Hepatocyte (in vitro differentiated cells): ENCODE measurements at regions not wholly inside any gene's neighbourhood (a gene's known extent, or its start where the extent isn't known, plus 50 kb on each side); places are given as distances from the start of the nearest gene placed in this dataset.

Experiments used
- DNase-seq: peaks from one replicate; pipeline ENCODE4 v3.0.0-alpha.2; 2016; ENCODE audit warnings: low spot score
- H2AFZ ChIP-seq: fragments of 200-600 bp; sonication (generic); 2 replicates; pipeline ENCODE4 v1.6.0; 2016; ENCODE audit warnings: antibody characterized with exemption, mild to moderate bottlenecking
- H3K27ac ChIP-seq: fragments of 200-600 bp; sonication (generic); 2 replicates; pipeline ENCODE4 v1.5.1; 2016; ENCODE audit warnings: mild to moderate bottlenecking
- H3K27me3 ChIP-seq: fragments of 200-600 bp; sonication (generic); 2 replicates; pipeline ENCODE4 v1.6.1; 2016
- H3K36me3 ChIP-seq: fragments of 200-600 bp; sonication (generic); replicated peaks from 2 replicates; pipeline ENCODE4 v1.5.1; 2016; ENCODE audit warnings: low read depth; ENCODE audit not compliant: insufficient read depth
- H3K4me1 ChIP-seq: fragments of 200-600 bp; sonication (generic); 2 replicates; pipeline ENCODE4 v1.5.1; 2016; ENCODE audit warnings: mild to moderate bottlenecking, moderate library complexity; ENCODE audit not compliant: insufficient read depth
- H3K4me2 ChIP-seq: fragments of 200-600 bp; sonication (generic); 2 replicates; pipeline ENCODE4 v1.6.0; 2016
- H3K4me3 ChIP-seq: fragments of 200-600 bp; sonication (generic); 2 replicates; pipeline ENCODE4 v1.5.1; 2016; ENCODE audit warnings: mild to moderate bottlenecking
- H3K79me2 ChIP-seq: fragments of 200-600 bp; sonication (generic); 2 replicates; pipeline ENCODE4 v1.6.0; 2017; ENCODE audit warnings: mild to moderate bottlenecking
- H3K9me2 ChIP-seq: fragments of 200-600 bp; sonication (generic); replicated peaks from 2 replicates; pipeline ENCODE4 v1.6.0; 2017; ENCODE audit warnings: mild to moderate bottlenecking; ENCODE audit not compliant: insufficient read depth
- H3K9me3 ChIP-seq: fragments of 200-600 bp; sonication (generic); 2 replicates; pipeline ENCODE4 v1.5.1; 2016; ENCODE audit warnings: low read depth, mild to moderate bottlenecking
- H4K20me1 ChIP-seq: fragments of 200-600 bp; sonication (generic); 2 replicates; pipeline ENCODE4 v1.6.0; 2016; ENCODE audit warnings: mild to moderate bottlenecking; ENCODE audit not compliant: insufficient read depth, poor library complexity, severe bottlenecking
- EZH2 ChIP-seq: fragments of 200-600 bp; sonication (generic); IDR thresholded peaks from 2 replicates; pipeline ENCODE4 v1.6.1; 2016; ENCODE audit warnings: antibody characterized with exemption, mild to moderate bottlenecking, borderline replicate concordance
- EZH2phosphoT487 ChIP-seq: fragments of 200-600 bp; sonication (generic); IDR thresholded peaks from one replicate; pipeline ENCODE4 v1.6.1; 2018; ENCODE audit warnings: antibody characterized with exemption, mild to moderate bottlenecking, low read depth, moderate library complexity; ENCODE audit not compliant: unreplicated experiment, severe bottlenecking
- WGBS: methylation state at CpG from one replicate; pipeline ENCODE4 v1.1.6; 2016; ENCODE audit warnings: low lambda C conversion rate; ENCODE audit errors: missing lambda C conversion rate; 5-methylcytosine and 5-hydroxymethylcytosine counted together
- TF ChIP-seq, protein P1 (sequence below): fragments of 200-600 bp; sonication (generic); IDR thresholded peaks from 2 replicates; pipeline ENCODE4 v1.5.1; 2016; ENCODE audit warnings: antibody characterized with exemption, mild to moderate bottlenecking; ENCODE audit not compliant: poor library complexity

DNA sequence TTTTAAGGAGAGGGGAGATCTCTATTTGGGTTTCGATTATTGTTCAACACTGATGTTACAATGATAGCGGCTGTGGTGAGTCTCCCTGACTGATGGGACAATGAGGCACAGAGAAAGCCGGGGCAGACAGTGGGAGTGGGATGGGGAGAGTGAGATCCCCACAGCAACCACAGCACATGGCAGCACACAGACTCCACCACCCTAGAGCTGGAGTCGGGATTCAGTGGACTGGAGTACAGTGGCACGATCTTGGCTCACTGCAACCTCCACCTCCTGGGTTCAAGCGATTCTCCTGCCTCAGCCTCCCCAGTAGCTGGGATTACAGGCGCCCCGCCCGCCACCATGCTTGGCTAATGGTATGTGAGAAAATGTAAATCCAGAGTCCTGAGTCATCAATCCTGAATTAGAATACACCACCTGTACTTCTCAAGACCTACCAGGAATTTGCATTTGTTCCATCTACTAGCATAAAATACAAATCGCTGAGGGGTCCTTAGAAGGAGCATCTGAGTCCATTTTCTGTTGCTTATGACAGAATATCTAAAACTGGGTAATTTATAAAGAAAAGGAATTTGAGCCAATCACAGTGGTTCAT, 125.8 kb downstream of the TOMM20 start:
- Histone ChIP-seq H2AFZ (no peak overlapping the region), H3K4me3 (no peak overlapping the region), H3K36me3 (no peaks in the 10 kb centered on the region), H3K4me1 (peaks cover 11% of the 10 kb centered on the region), H3K4me2 (no peak overlapping the region), H3K27ac (no peak overlapping the region), H3K79me2 (no peaks in the 10 kb centered on the region), H3K27me3 (no peaks in the 10 kb centered on the region), H3K9me3 (no peaks in the 10 kb centered on the region), H4K20me1 (no peaks in the 10 kb centered on the region), H3K9me2 (no peaks in the 10 kb centered on the region)
- over 99% methylated on average over 10 of the region's 10 CpGs for WGBS
- DNase-seq = no peak
- TF ChIP-seq, protein P1, sequence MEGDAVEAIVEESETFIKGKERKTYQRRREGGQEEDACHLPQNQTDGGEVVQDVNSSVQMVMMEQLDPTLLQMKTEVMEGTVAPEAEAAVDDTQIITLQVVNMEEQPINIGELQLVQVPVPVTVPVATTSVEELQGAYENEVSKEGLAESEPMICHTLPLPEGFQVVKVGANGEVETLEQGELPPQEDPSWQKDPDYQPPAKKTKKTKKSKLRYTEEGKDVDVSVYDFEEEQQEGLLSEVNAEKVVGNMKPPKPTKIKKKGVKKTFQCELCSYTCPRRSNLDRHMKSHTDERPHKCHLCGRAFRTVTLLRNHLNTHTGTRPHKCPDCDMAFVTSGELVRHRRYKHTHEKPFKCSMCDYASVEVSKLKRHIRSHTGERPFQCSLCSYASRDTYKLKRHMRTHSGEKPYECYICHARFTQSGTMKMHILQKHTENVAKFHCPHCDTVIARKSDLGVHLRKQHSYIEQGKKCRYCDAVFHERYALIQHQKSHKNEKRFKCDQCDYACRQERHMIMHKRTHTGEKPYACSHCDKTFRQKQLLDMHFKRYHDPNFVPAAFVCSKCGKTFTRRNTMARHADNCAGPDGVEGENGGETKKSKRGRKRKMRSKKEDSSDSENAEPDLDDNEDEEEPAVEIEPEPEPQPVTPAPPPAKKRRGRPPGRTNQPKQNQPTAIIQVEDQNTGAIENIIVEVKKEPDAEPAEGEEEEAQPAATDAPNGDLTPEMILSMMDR = no peak
- TF ChIP-seq EZH2phosphoT487 (no peak), EZH2 (no peak)

- Histone ChIP-seq H3K4me3 (no peak overlapping the region), H2AFZ (no peak overlapping the region), H3K27ac (peak overlapping the region; percentile 91), H4K20me1 (no peaks in the 10 kb centered on the region), H3K9me3 (no peaks in the 10 kb centered on the region), H3K79me2 (no peaks in the 10 kb centered on the region), H3K4me2 (no peak overlapping the region), H3K9me2 (no peaks in the 10 kb centered on the region), H3K36me3 (no peaks in the 10 kb centered on the region), H3K4me1 (peaks cover 18% of the 10 kb centered on the region), H3K27me3 (no peaks in the 10 kb centered on the region)
- TF ChIP-seq, protein P1 = no peak
- no peak for TF ChIP-seq EZH2phosphoT487
- TF ChIP-seq EZH2 = no peak
- no peak for DNase-seq
- WGBS = 98% methylated on average over 10 of the region's 10 CpGs
Measured at GRCh38 chr1:234999513-234999940, 129.1 kb downstream of the TOMM20 start.

GRCh38 chr1:234997896-234998741, 130.5 kb downstream of the TOMM20 start:
- Histone ChIP-seq H3K9me2 (no peaks in the 10 kb centered on the region), H3K36me3 (no peaks in the 10 kb centered on the region), H3K27ac (peak overlapping the region; percentile 91), H3K4me2 (peak overlapping the region; percentile 32), H4K20me1 (no peaks in the 10 kb centered on the region), H3K79me2 (no peaks in the 10 kb centered on the region), H3K27me3 (no peaks in the 10 kb centered on the region), H3K4me1 (peaks cover 18% of the 10 kb centered on the region), H3K9me3 (no peaks in the 10 kb centered on the region), H3K4me3 (no peak overlapping the region), H2AFZ (no peak overlapping the region)
- 54% methylated on average over 17 of the region's 17 CpGs for whole genome bisulfite sequencing
- TF ChIP-seq, protein P1 = no peak
- TF ChIP-seq EZH2phosphoT487 (no peak), EZH2 (no peak)
- DNase-seq = peak; percentile 86
